ENCODE measurements at regions not wholly inside any gene's neighbourhood (a gene's known extent, or its start where the extent isn't known, plus 50 kb on each side); places are given as distances from the start of the nearest gene placed in this dataset.

- no peak for TF ChIP-seq EZH2 (IDR thresholded peaks at IDR 0.05; ENCODE audit: borderline replicate concordance)
- no peak for TF ChIP-seq CTCF (IDR thresholded peaks at IDR 0.05; ENCODE audit: poor library complexity)
- TF ChIP-seq EZH2phosphoT487 (IDR thresholded peaks at IDR 0.05; ENCODE audit: low read depth, severe bottlenecking, unreplicated experiment) = no peak
Observed at GRCh38 chr10:65213170-65213569, 1692.0 kb downstream of the REEP3 start.

Data from hepatocyte (in vitro differentiated cells).